Fibroblast of villous mesenchyme (primary cell): ENCODE measurements at regions not wholly inside any gene's neighbourhood (a gene's known extent, or its start where the extent isn't known, plus 50 kb on each side); places are given as distances from the start of the nearest gene placed in this dataset.

ENCODE experiments used
- DNase-seq: peaks from one replicate; pipeline ENCODE4 v3.0.0-alpha.2; 2010; ENCODE audit warnings: low read depth
- H3K4me3 ChIP-seq: 2 replicates; pipeline ENCODE4 v1.5.1; 2011; ENCODE audit warnings: low read depth, mild to moderate bottlenecking, low read length
- TF ChIP-seq, protein P1 (sequence below): IDR thresholded peaks from 2 replicates; pipeline ENCODE4 v1.5.1; 2012; ENCODE audit warnings: low read depth, mild to moderate bottlenecking, low read length; ENCODE audit not compliant: insufficient read depth

DNA sequence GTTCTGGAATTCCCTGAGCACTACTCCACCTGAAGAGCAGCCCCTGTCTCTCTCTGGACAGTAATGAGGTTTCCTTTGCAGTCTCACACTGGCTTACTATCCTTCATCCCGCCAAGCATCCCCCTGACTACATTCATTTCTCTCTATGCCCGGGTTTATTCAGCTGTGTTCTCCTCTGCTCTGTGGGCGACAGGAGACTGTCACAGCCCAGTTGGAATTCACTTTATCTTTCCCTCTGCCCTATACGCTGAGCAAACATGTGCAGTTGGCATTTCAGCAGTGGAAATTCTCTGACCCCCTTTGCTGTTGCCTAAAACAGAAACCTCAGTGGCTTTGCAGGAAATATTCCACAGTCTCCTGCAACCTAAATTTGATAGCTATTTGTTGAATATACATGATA is 83.5 kb upstream of the MAX start:
- H3K4me3 ChIP-seq, result no peak overlapping the region
- DNase-seq, result no peak
- TF ChIP-seq, protein P1, sequence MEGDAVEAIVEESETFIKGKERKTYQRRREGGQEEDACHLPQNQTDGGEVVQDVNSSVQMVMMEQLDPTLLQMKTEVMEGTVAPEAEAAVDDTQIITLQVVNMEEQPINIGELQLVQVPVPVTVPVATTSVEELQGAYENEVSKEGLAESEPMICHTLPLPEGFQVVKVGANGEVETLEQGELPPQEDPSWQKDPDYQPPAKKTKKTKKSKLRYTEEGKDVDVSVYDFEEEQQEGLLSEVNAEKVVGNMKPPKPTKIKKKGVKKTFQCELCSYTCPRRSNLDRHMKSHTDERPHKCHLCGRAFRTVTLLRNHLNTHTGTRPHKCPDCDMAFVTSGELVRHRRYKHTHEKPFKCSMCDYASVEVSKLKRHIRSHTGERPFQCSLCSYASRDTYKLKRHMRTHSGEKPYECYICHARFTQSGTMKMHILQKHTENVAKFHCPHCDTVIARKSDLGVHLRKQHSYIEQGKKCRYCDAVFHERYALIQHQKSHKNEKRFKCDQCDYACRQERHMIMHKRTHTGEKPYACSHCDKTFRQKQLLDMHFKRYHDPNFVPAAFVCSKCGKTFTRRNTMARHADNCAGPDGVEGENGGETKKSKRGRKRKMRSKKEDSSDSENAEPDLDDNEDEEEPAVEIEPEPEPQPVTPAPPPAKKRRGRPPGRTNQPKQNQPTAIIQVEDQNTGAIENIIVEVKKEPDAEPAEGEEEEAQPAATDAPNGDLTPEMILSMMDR, result no peak

DNA sequence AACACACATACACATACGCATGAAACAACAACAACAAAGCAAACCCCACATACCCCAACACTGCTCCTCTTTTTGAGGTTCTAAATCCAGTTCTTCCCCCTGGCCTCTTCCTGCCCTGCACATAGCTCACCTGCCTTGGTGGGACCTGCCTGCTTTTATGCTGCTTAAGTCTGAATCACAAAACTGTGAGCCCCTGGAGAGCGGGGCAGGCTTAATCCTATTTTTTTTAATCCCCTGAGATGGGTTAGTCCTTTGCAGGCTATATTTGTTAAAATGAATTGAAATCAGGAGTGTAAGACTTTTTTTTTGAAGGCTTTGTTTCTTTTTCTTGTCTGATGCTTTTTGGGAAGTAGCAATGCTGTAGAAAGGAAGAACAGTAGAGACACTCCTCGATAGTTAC is 84.6 kb upstream of the MAX start:
- TF ChIP-seq, protein P1, result no peak
- DNase-seq, result no peak
- no peak overlapping the region for H3K4me3 ChIP-seq

DNA sequence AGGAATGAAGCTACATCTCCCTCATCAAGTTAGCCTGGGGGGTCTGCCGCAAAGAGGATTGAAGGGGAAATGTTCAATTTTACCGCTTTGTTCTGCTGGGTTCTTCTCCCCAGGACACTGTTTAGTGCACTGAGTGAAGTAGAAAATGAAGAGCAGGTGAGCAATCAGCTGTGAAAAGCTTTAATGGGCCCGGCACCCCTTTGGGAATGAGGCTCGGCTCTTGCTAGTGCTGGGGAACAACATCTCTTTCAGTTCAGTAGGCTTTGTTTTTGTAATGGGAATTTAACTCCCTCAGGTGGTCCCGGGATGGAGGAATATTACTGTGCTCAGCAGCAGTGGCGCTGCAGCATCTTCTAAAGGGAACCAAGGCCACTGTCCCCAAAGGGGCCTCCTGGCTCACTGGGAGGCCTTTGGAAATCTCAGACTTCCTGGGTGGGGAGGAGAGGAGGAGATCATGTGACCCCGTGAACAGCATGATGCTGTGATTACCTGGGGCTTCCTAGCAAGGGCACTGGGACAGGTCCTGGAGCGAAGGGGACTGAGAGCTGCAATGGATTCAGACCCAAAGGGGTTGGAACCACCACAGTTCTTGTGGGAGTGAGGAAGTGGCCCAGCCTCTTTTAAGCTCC is 85.2 kb upstream of the MAX start:
- no peak for DNase-seq
- TF ChIP-seq, protein P1, result no peak
- no peak overlapping the region for H3K4me3 ChIP-seq

DNA sequence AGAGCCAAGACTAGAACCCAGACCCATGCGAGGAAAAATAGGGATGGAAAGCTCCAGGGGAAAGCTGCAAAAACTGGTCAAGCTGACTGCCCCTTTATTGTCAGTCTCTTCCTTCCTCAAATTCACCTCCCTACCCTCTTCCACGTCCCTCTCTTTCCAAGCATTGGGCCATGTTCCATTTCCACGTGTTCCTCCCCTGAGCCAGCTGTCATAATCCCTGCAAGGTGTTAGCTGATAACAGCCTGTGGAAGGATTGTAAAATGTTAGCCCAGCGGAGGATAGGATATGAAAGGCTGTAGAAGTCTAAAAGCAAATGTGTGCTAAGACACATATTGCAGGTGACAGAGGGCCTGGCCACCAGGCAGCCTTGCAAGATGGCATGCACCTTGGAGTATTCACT is 88.0 kb upstream of the MAX start:
- no peak overlapping the region for H3K4me3 ChIP-seq
- DNase-seq, result no peak
- TF ChIP-seq, protein P1, result no peak

DNA sequence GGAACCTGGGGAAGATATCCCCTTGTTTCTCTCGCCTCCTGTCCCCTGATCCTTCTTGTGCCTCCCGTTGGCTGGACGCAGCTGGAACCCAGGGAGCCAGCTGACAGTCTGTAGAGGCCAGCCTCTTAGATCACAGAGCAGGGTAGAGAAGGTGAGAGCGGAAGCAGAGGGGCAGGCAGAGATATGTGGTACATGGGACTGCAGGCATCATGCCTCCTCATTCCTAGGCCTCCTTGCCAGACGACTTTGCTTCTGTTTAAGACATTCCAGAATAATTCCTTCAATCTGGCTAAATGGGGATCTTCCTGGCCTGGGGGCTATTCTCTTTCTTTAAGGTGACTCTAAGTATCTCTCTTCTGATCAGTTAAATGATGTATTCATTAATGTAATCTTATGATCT is 89.4 kb upstream of the MAX start:
- no peak for DNase-seq
- TF ChIP-seq, protein P1, result no peak

DNA sequence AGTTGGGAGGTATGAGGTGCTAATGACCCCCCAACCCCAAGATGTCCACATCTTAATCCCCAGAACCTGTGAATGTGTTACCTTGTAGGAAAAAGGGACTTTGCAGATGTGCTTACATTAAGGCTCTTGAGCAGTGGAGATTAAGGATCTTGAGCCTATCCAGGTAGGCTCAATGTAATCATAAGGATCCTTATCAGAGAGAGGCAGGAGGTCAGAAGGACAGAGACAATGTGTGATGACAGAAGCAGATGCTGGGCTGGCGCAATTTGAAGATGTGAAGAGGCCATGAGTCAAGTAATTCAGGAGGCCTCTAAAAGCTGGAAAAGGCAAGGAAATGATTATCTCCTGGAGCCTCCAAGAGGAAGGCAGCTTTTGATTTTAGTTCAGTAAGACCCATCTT is 90.4 kb upstream of the MAX start:
- TF ChIP-seq, protein P1, result no peak
- no peak overlapping the region for H3K4me3 ChIP-seq
- DNase-seq, result no peak

More for the DNA sequence above, 89.4 kb upstream of the MAX start:
- H3K4me3 ChIP-seq, result no peak overlapping the region
